GM19467 (cell line): ENCODE measurements at regions not wholly inside any gene's neighbourhood (a gene's known extent, or its start where the extent isn't known, plus 50 kb on each side); places are given as distances from the start of the nearest gene placed in this dataset.
A peak's percentile ranks its signal among the peaks of the same experiment; 100 is the strongest.

Experiments used
- ATAC-seq: cut with Tn5 transposase; IDR thresholded peaks from one replicate; pipeline ENCODE4 v1.9.1; 2021; ENCODE audit warnings: mild to moderate bottlenecking, moderate library complexity; ENCODE audit not compliant: unreplicated experiment

DNA sequence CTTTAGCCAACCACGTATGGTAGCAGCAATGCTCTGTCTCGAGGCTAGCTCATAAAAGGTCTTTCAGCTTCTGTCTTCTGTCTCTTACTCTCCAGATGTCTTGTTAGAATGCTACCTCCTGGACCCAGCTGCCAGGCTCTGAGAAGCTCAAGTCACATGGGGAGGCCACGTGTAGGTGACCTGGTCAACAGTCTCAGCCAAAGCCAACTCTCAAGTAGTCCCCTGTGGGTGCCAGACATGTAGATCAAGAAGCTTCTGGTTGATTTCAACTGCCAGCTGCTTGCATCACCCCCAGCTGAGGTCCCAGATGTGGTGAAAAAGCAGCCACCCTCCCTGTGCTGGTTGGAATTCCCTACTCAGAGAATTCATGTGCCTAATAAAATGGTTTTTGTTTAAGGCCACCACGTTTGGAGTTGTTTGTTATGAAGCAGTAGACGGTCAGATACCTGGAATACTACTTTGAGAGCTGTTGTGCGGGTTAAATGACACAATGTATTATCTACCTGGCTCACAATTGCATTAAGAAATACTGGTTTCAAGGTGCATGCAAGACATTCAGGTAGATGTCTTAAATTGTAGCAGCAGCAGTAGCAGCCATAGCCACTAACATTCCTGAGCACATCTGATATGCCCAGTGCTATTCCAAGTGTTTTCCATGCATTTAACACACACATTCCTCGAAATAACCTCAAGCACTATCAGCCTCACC lies 131.0 kb upstream of the RFC3 start:
- ATAC-seq, result no peak

DNA sequence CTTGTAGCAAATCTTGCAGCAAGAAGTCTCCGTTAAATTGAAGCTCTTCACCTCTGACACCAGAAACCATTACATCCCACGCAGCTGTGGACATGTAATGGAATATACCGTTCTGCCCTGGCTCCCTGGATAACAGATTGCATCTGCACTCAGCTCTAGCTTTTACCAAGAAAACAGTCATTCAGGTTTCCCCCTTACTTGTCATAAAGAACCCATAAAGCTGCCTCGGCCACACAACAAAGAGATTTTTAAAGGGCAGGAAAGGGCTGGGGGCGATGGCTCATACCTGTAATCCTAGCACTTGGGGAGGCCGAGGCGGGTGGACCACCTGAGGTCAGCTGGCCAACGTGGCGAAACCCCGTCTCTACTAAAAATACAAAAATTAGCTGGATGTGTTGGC lies 127.6 kb upstream of the RFC3 start:
- no peak for ATAC-seq

DNA sequence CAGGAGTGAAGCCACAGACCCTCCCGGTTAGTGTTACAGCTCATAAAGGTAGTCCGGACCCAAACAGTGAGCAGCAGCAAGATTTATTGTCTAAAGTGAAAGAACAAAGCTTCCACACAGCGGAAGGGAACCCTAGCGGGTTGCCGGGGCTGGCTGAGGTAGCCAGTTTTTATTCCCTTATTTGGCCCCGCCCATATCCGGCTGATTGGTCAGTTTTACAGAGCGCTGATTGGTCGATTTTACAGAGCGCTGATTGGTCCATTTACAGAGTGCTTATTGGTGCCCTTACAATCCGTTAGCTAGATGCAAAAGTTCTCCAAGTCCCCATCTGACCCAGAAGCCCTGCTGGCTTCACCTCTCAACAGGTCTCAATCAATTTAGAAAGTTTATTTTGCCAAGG lies 126.0 kb upstream of the RFC3 start:
- no peak for ATAC-seq

DNA sequence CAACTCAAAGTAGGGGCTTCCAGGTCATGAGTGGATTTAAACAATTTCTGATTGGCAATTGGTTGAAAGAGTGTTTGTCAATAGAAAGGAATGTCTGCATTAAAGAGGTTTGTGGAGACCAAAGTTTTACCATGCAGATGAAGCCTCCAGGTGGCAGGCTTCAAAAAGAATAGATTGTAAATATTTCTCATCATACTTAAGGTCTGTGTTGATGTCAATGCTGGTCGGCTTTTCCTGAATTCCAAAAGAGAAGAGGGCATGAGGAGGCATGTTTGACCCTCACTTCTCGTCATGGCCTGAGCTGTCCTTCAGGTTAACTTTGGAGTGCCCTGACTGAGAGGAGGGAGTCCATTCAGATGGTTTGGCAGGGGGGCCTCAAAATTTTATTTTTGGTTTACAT lies 125.4 kb upstream of the RFC3 start:
- ATAC-seq, result no peak

DNA sequence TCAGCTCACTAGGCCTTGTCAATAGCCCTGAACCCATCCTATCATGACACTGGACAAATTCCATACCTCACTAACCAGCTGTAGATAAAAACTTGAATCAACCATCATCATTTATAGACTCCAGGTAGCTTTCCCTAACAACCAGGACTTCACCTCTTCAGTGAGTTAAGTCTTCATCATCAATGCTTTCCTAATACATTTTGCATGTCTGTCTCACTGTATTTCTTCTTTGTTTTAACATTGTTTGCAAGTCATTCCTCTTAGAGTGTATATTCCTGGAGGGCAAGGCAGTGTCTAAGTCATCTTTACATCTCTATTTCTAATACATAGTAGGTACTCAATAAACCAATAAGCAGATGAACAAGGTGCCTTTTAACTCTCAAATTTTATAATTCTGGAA lies 123.4 kb upstream of the RFC3 start:
- ATAC-seq, result no peak

DNA sequence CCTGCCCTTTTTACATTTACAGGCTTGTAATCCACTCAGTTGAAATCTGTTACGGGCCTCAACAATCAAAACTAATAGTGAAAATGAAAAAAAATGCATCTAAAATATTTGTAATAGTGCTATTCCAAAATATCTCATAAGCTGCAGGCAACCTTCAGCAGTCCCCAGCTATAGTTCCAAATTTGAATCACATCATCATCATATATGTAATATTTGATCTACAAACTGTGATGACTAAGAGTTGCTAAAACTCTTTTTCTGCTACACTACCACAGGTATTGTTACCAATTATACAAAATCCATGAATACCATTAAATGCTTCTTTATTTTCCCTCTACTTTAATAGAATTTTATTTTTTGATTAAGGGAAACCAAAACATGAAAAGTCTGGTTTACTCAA lies 121.4 kb upstream of the RFC3 start:
- no peak for ATAC-seq

DNA sequence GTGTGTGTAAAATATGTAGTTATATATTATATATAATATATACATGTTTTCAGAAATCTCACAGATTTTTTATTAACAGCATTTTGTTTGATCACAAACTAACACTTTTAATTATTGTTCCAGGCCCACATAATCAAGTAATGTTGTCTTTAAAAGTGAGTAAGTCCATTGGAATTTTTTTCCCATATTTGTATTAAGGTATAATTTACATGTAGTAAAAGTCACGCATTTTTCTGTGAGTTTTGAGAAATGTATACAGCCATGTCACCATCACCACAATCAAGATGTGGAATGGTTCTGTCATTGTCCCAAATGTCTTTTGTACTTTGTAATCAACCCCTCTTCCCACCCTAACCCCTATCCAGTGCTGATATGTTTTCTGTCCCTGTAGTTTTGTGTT lies 120.0 kb upstream of the RFC3 start:
- no peak for ATAC-seq

DNA sequence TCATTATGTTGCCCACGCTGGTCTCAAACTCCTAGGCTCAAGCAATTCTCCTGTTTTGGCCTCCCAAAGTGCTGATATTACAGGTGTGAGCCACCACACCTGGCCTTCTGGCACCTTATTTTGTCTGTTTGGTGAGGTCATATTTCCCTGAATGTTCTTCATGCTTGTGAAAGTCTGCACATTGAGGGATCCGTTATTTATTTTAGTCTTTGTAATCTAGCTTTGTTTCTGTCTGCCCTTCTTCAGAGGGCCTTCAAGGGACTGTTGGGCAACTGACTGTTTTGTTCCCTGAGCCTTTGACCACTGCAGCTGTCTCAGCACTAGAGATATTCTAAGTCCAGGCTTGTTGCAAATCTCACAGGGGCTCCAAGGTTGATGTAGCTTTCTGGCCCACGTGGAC lies 110.5 kb upstream of the RFC3 start:
- no peak for ATAC-seq

DNA sequence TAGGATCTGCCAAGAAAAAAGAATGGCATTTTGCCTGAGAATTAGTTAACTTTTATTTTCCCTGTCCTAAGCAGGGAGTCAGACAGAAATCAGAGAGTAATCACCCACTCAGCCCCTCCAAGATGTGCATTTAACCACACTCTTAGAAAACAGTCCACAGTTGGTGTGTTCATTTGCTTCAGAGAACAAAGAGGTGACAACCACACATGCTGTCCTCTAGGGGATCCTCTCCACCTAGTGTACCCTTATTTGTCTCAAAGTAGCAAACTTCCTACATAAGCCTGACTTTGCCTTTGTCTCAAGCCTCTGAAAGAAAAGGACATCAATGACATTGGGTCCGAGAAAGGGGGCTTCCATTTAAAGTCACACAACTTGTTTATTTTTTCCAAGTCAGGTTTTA lies 107.0 kb upstream of the RFC3 start:
- no peak for ATAC-seq

DNA sequence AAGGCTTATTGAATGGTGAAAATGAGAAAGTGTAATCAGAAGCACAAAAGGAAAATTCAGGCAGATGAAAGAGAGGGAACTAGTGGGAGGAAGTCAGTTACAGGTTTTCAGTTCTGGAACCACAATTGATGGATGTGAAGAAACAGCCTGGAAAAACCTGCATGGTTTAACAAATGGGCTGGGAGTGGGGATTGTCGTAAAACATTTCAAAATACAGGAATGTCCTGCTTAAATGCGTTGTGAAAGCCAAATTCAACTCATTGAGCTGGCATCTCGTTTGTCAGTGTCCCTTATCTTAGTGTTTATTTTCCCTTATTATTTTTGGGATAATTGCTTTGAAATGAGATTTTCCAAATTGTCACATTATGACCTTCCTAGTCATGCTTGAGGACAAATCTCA lies 106.5 kb upstream of the RFC3 start:
- ATAC-seq, result no peak

DNA sequence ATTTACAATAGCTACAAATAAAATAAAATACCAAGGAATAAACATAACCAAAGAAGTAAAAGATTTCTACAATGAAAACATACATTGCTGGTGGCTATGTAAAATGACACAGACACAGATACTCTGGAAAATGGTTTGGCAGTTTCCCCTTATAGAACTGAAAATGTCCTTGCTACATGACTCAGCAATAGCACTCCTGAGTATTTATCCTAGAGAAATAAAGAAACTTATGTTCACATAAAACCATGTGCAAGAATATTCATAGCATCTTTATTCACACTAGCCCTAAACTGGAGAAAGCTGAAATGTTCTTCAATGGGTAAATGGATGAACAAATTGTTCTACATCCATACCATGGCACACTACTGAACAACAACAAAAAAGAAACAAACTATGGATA lies 100.2 kb upstream of the RFC3 start:
- ATAC-seq, result no peak

DNA sequence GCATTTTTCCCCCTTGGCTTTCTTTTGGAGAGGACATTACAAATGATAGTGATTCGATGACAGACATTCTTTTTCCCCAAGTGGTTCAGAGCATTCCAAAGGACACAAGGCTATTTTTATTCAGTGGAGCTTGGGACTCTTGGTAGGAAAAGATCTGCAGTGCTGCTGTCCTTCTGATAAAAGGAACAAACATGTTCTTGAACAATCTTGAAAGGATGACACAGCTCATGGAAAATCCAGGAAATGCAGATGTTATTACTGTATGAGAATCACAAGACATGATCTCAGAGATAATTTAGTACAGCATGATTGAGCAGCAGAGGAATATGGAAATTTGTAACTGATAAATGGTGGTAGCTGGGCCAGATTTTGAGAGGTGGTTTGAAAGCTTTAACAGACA lies 96.2 kb upstream of the RFC3 start:
- no peak for ATAC-seq

DNA sequence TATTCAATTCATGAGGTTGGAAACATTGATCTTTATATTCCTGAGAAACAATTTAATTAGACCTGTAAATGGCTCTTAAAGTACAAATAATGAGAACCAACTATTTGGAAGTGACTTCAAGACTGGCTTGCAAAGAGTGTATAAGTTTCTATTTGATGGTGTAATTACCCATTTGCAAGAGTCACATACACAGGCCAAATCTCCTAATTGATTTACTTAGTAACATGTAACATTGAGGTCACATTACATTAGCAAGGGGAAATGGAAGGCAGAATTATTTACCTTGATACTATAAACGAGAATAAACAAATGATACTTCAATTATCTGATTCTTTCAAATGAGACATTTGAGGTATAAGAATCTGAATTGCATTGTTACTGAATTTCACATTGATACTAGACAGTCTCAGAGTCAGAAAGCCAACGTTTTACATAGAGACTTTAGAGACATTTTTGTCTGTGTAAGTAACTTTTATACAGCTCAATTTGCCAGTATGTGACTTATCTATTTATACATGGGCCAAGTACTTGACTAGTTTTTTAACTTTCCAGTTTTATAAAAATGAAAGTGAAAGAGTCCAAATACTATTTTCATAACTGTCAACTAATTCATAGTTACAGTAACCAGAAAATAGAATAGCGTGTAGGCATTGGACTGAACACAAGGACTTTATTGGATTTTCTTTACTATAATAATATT lies 95.6 kb upstream of the RFC3 start:
- ATAC-seq, result no peak

DNA sequence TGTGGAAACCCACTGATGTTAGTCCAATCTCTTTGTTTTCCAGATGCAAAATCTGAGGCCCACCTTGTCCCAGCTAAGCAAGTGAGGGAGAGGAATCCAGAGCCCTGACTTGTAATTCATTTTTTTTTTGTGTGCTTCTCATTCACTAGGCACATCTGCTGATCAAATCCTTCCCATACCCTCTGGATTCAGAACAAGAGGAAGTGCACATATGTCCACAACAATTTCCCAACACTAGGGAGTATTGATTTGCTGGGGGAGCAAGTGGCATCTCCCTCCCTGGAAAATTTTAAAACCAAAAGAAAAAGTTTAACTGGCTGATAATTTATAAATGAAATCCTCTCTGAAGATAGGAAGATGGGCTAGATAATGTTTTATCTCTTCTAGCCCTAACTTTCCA lies 94.6 kb upstream of the RFC3 start:
- no peak for ATAC-seq

DNA sequence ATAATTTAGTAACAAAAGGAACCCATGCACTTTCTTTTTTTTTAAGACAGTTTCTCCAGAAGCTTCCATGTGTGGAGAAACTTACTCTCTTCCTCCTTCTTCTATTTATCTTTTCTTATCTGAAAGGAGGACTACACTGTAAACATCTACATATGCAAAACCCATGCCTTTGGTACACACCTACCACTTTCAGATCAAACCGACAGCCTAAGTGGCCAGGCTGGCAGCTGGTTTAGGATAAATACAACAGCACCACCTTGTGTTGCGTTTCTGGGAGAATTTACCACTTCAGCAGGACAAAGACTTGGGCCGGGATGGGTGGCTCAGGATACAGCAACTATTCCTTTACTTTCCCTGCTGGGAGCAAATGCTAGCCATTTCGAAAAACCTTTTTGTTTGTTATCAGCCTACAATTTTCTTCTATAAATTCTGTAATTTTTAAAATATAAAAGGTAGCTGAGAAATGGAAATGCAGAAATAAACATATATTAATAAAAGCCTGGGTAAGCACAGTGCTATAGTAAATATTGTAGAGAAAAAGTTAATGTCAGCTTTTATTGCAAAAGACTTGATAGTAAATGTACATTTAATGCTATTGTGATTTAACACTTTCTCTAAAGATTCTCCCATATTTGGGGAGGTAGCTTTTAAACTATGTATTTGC lies 94.0 kb upstream of the RFC3 start:
- peak; percentile 55 for ATAC-seq

DNA sequence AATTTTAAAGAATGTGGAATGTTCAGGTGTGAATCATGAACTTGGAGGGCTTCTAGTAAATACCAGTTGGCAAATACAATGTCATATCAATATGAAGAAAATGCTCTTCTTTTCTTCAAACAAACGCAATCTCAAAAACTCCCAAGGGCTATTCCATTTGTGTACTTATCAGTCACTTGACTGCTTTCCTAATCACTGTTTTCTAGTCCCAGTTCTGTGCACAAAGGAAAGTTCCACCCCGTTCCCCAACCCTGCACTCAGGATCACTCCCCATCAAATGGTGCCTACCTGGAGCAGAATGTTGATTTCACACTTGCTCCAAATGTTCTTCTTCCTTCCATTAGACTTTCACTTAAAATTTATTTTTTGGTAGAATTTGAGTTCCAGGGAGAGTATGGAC lies 92.6 kb upstream of the RFC3 start:
- no peak for ATAC-seq

DNA sequence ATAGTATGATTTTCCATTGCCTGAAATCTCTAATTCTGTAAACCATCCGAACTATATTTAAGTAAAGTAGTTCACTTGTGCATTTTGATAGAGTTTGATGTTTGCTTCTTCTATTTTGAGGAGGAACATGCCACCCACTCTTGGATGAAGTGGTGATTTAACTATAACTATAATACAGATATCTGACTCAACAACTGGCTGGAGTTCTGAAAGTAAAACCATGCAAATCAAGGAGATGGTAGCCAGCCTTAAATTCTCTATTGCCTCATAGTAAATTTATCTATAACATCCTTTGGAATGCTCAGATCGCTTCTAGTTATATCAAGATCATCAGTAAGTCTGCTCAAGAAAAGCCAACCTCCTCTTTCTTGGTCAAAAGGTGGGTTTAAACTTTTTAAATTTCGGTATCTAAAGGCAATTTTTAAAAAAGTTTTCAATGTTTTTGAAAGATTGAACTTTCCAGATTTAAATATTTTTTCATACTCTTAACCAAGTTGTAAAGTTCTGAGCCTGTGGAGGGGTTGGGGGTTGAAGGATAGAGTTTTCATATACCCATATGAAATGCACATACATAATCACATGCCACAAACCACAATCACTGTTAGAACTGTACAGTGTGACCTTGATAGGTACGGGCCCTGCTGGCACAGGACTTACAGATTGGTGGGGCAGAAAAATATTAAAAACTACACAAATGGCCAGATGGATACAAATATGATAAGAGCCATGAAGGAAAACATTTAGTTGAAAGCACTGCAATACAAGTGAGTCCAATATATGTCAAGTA lies 90.5 kb upstream of the RFC3 start:
- no peak for ATAC-seq

DNA sequence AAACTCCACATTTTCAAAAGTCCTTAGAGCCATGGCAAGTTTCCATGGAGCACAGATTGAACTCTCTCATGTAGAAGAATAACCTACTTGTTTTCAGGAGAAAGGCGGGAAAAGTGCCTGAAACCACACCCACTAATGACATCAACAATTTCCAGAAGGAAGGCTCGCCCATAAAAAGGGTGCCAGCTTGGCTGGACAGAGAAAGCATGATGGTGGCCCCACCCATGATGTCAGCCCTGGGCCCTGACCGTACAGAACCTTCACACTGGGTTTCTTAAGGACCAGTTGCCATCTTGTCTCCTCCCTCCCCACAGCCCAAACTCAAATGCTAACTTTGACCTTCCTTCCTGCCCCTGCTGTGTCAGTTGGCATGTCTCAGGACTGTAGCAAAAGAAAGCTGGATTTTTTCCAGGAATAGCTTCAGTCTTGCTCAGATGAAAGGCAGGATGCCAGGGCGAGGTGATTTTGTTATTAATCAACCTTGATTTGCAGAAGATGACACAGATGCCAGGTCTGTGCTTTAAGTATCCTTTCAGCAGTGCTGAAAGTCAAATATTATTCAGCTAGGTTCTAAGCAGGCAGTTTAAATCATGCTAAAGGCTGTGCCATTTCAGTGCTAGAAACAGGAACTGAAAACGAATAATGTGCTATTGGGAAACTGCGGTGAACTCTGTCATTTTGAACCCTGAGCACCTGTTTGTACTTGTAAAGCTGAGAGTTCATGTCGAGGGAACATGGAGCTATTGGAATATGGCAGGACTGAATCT lies 89.5 kb upstream of the RFC3 start:
- ATAC-seq, result peak; percentile 86

DNA sequence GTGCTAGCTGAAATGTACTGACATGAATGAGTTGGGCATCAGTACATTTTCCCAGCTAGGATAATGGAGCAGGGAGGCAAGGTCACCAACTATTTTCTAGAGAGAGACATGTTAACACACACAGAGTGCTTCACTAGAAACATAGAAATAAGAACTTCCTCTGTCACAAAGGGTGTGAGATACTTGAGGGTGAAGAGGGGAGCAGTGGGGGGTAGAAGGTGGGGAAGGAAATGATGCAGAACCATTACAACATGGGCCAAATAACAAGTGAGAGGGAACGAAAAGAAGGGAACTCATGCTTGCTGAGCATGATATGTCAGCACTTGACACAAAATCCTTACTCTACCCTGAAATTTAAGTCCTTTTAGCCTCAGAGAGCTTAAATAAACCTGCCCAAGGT lies 87.8 kb upstream of the RFC3 start:
- no peak for ATAC-seq

DNA sequence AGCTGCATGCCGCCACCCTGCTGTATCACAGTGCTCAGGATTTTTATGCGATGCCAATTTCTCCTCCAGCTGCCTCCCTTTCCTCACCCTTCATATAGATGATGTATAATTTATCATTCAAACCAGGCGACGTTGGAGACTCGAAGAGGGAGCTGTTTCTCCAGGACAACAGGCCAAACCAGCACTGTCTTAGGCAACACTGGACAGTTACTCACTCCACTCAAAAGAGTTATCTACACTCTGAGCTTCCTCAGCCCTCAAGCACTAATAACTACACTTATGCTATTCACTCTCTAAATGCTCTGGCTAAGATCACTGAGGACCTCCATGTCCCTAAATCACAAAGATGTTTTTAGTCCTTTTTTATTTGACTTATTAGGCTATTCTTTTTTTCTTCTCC lies 87.3 kb upstream of the RFC3 start:
- no peak for ATAC-seq

DNA sequence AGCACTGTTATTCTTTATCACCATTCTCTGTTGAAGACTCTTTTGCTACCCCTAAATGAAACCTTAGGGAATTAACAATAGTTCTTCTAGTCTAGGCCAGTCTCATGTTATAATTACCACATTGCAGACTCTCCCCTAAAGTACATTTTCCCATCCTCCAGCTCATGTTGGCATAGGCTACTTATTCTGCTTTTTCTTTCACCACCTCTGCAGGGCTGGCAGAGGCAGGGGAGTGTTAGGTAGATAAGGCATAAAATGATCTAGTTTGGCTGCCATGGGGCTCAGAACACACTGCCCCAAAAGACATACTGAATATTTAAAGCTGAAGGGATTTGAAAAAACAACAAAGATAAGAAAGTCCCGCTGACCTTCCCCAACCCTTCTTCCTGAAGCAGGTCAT lies 82.7 kb upstream of the RFC3 start:
- ATAC-seq, result no peak
